GM12878 (cell line): ENCODE measurements at regions not wholly inside any gene's neighbourhood (a gene's known extent, or its start where the extent isn't known, plus 50 kb on each side); places are given as distances from the start of the nearest gene placed in this dataset.

ENCODE experiments used
- ATAC-seq: fragments of 200-7000 bp; cut with Tn5 transposase; 3 replicates; pipeline ENCODE4 v1.9.1; 2020; ENCODE audit warnings: mild to moderate bottlenecking, moderate library complexity
- BruUV-seq: library from RNA; stranded (reverse); fragments of 400-500 nt; replicated peaks from 2 replicates; lab custom pipeline; 2021; lab: Mats Ljungman, UMichigan
- CTCF ChIA-PET: fragments of 300-600 bp; sonication (Branson Sonifier 250); formaldehyde crosslinking; extraction: SDS; loops from one replicate; lab custom pipeline; 2021; ENCODE audit warnings: inconsistent platforms; lab: Yijun Ruan, JAX
- POLR2A ChIA-PET: fragments of 350-600 bp; formaldehyde crosslinking; extraction: SDS; loops from one replicate; lab custom pipeline; 2021; ENCODE audit warnings: inconsistent platforms; lab: Charles Lee
- RAD21 ChIA-PET: fragments of 300-600 bp; sonication (Branson Sonifier 250); formaldehyde crosslinking; loops from one replicate; lab custom pipeline; 2023; ENCODE audit warnings: antibody characterized with exemption; ENCODE audit not compliant: unreplicated experiment; lab: Charles Lee
- SMC1A ChIA-PET: fragments of 300-600 bp; sonication (Branson Sonifier 250); formaldehyde crosslinking; loops from one replicate; lab custom pipeline; 2023; ENCODE audit not compliant: unreplicated experiment, uncharacterized antibody; lab: Charles Lee
- DNase-seq: peaks from one replicate; pipeline ENCODE4 v3.0.0-alpha.2; 2011; ENCODE audit warnings: low read depth, low spot score
- FAIRE-seq: peaks from 3 replicates; lab custom pipeline; 2011; peaks lifted over from hg19 to GRCh38; lab: Jason Lieb, UNC
- H2AFZ ChIP-seq: 2 replicates; pipeline ENCODE4 v1.6.0; 2011; ENCODE audit warnings: low read depth, low read length, control low read depth; ENCODE audit not compliant: control insufficient read depth
- H3K27ac ChIP-seq: 2 replicates; pipeline ENCODE4 v1.5.1; 2011; ENCODE audit warnings: control low read depth; ENCODE audit not compliant: control insufficient read depth, insufficient read depth
- H3K27me3 ChIP-seq, 2 experiments: replicated peaks in 1 of 2; 2 replicates each; pipeline versions ENCODE4 v1.6.0 to v1.6.1; 2011; ENCODE audit warnings: low read length in 1 of 2; ENCODE audit not compliant: control insufficient read depth in 2 of 2, insufficient read depth in 2 of 2
- H3K36me3 ChIP-seq, 2 experiments: 2 replicates each; pipeline ENCODE4 v1.5.1; 2011; ENCODE audit warnings: low read length in 1 of 2; ENCODE audit not compliant: control insufficient read depth in 2 of 2, insufficient read depth in 2 of 2
- H3K4me1 ChIP-seq: 2 replicates; pipeline ENCODE4 v1.6.1; 2011; ENCODE audit warnings: mild to moderate bottlenecking, low read length, moderate library complexity, mixed read lengths; ENCODE audit not compliant: control insufficient read depth, insufficient read depth
- H3K4me2 ChIP-seq: 2 replicates; pipeline ENCODE4 v1.6.0; 2011; ENCODE audit warnings: control low read depth; ENCODE audit not compliant: control insufficient read depth, insufficient read depth
- H3K4me3 ChIP-seq: fragments of 200-600 bp; sonication (generic); 2 replicates; pipeline ENCODE4 v1.5.1; 2016
- H3K79me2 ChIP-seq: 2 replicates; pipeline ENCODE4 v1.6.0; 2011; ENCODE audit warnings: low read length; ENCODE audit not compliant: control insufficient read depth, insufficient read depth
- H3K9ac ChIP-seq: 2 replicates; pipeline ENCODE4 v1.8.0; 2011; ENCODE audit warnings: low read length, control low read depth, mixed read lengths; ENCODE audit not compliant: control insufficient read depth, insufficient read depth
- H3K9me3 ChIP-seq: replicated peaks from 3 replicates; pipeline ENCODE4 v1.5.1; 2011; ENCODE audit warnings: mild to moderate bottlenecking, low read length; ENCODE audit not compliant: control insufficient read depth, insufficient read depth
- H4K20me1 ChIP-seq: 2 replicates; pipeline ENCODE4 v1.6.0; 2011; ENCODE audit not compliant: control insufficient read depth, insufficient read depth
- CBX3 ChIP-seq: fragments of 200-600 bp; sonication (generic); IDR thresholded peaks from 2 replicates; pipeline ENCODE4 v1.6.1; 2016; ENCODE audit warnings: low read depth, borderline replicate concordance
- DPF2 ChIP-seq: fragments of 450-650 bp; IDR thresholded peaks from 2 replicates; pipeline ENCODE4 v1.6.1; 2017; ENCODE audit warnings: mild to moderate bottlenecking
- EP300 ChIP-seq, 2 experiments: fragments of 150-350 bp in 1 of 2; IDR thresholded peaks; 2 replicates each; pipeline ENCODE4 v1.6.1; 2011 to 2012; ENCODE audit warnings: low read depth in 2 of 2, low read length in 2 of 2, borderline replicate concordance in 1 of 2, improper control_type of control experiment in 1 of 2, inconsistent platforms in 1 of 2; ENCODE audit not compliant: control insufficient read depth in 1 of 2
- IRF5 ChIP-seq: fragments of 450-650 bp; IDR thresholded peaks from 2 replicates; pipeline ENCODE4 v1.6.1; 2017; ENCODE audit warnings: borderline replicate concordance
- NFIC ChIP-seq: IDR thresholded peaks from 2 replicates; pipeline ENCODE4 v1.6.1; 2012; ENCODE audit warnings: low read depth, mild to moderate bottlenecking, inconsistent platforms, low read length, moderate library complexity
- PML ChIP-seq: IDR thresholded peaks from 2 replicates; pipeline ENCODE4 v1.6.1; 2012; ENCODE audit warnings: low read length, inconsistent platforms
- RAD51 ChIP-seq: fragments of 450-650 bp; IDR thresholded peaks from 2 replicates; pipeline ENCODE4 v1.6.1; 2016; ENCODE audit warnings: moderate library complexity, mild to moderate bottlenecking, inconsistent platforms
- RELA ChIP-seq: fragments of 450-650 bp; IDR thresholded peaks from 2 replicates; pipeline ENCODE4 v1.8.0; 2014; ENCODE audit warnings: borderline replicate concordance; ENCODE audit not compliant: partially characterized antibody
- TARDBP ChIP-seq: IDR thresholded peaks from 2 replicates; pipeline ENCODE4 v1.6.1; 2016; ENCODE audit warnings: borderline replicate concordance
- USF1 ChIP-seq: IDR thresholded peaks from 2 replicates; pipeline ENCODE4 v1.6.1; 2011; ENCODE audit warnings: borderline replicate concordance, low read depth, mild to moderate bottlenecking, moderate library complexity, mixed read lengths, low read length; ENCODE audit not compliant: insufficient read depth; ENCODE audit errors: extremely low read length
- WGBS: methylation state at CpG from one replicate; pipeline ENCODE4 v1.1.6; 2016; ENCODE audit warnings: low lambda C conversion rate; ENCODE audit not compliant: insufficient replicate concordance, insufficient coverage; ENCODE audit errors: missing lambda C conversion rate; 5-methylcytosine and 5-hydroxymethylcytosine counted together
- in situ Hi-C: fragments of 300-500 bp; cut with MboI; formaldehyde crosslinking; loops from 9 replicates; pipeline ENCODE4 v1.14.3; 2018; ENCODE audit warnings: mixed read lengths
- intact Hi-C: fragments of 100-400 bp; cut with micrococcal nuclease; formaldehyde crosslinking; loops from one replicate; pipeline ENCODE4 v1.14.2; 2022; ENCODE audit not compliant: unreplicated experiment

GRCh38 chr7:49297958-49298357 lies 373.6 kb downstream of the CDC14C start:
- Histone ChIP-seq H3K4me1 (no peaks in the 10 kb centered on the region), H3K4me3 (no peak overlapping the region), H3K9me3 (no peaks in the 10 kb centered on the region), H3K79me2 (no peaks in the 10 kb centered on the region), H3K27ac (no peak overlapping the region), H2AFZ (no peak overlapping the region)
- DNase-seq (no peak), FAIRE-seq (no peak)
- ChIA-PET POLR2A (no interaction called here), SMC1A (no interaction called here)
- TF ChIP-seq PML (no peak), RAD51 (no peak), EP300 (IDR thresholded peaks at IDR 0.05; ENCODE audit: borderline replicate concordance in 1 of 2, control insufficient read depth in 1 of 2, low read depth in 2 of 2, low read length in 2 of 2) (no peak), DPF2 (no peak), NFIC (no peak), IRF5 (no peak), CBX3 (no peak), USF1 (no peak), TARDBP (no peak), RELA (no peak)
- TF ChIP-seq, all 136 proteins: peak for 0
- in situ Hi-C loops = no loop called here
- intact Hi-C loops = no loop called here
- H3K27me3 ChIP-seq = no peaks in the 10 kb centered on the region
- no peaks in the 10 kb centered on the region for H4K20me1 ChIP-seq
- 0% methylated on average over 1 of the region's 1 CpG for WGBS
- no TSS peak for BruUV-seq
- ChIA-PET RAD21 (no interaction called here), CTCF (no interaction called here)
- H3K9ac ChIP-seq = no peak overlapping the region
- no peaks in the 10 kb centered on the region for H3K36me3 ChIP-seq
- H3K4me2 ChIP-seq = no peak overlapping the region
- no peak for ATAC-seq
